ENCODE measurements at regions not wholly inside any gene's neighbourhood (a gene's known extent, or its start where the extent isn't known, plus 50 kb on each side); places are given as distances from the start of the nearest gene placed in this dataset.
"Not testable (repeated sequence)": the region's sequence is repeated elsewhere in the genome, so short reads cannot be mapped to it uniquely, and the experiment has no call there.

DNA sequence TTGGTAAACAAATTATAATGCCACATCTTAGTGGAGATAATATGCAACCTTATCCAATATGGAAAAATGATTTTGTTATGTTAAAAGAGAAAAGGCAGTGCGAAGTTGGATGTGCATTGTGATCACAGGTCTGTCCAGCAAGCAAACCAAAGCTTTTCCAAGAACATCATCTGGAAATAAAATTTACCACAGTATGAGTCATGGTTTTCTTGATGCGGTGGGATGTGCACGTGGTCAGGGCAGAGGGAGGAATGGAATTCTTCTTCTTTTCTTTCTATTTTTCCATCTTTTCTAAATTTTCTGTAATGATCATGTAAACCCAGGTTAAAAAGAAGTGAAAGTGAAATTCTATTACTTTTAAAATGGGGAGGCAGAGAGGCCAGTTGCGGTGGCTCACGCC, 169.8 kb downstream of the C11orf91 start:
- TF ChIP-seq, protein P1, sequence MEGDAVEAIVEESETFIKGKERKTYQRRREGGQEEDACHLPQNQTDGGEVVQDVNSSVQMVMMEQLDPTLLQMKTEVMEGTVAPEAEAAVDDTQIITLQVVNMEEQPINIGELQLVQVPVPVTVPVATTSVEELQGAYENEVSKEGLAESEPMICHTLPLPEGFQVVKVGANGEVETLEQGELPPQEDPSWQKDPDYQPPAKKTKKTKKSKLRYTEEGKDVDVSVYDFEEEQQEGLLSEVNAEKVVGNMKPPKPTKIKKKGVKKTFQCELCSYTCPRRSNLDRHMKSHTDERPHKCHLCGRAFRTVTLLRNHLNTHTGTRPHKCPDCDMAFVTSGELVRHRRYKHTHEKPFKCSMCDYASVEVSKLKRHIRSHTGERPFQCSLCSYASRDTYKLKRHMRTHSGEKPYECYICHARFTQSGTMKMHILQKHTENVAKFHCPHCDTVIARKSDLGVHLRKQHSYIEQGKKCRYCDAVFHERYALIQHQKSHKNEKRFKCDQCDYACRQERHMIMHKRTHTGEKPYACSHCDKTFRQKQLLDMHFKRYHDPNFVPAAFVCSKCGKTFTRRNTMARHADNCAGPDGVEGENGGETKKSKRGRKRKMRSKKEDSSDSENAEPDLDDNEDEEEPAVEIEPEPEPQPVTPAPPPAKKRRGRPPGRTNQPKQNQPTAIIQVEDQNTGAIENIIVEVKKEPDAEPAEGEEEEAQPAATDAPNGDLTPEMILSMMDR (IDR thresholded peaks at IDR 0.05) = no peak
- TF ChIP-seq EP300 (IDR thresholded peaks at IDR 0.05) (no peak), POLR2A (IDR thresholded peaks at IDR 0.05) (no peak), POLR2AphosphoS5 (IDR thresholded peaks at IDR 0.05) (no peak)
- Histone ChIP-seq H3K9me3 (no peaks in the 10 kb centered on the region), H3K36me3 (no peaks in the 10 kb centered on the region), H3K27me3 (no peaks in the 10 kb centered on the region), H3K4me3 (no peak overlapping the region), H3K4me1 (no peaks in the 10 kb centered on the region), H3K27ac (no peak overlapping the region)
- 73% methylated on average over 5 of the region's 5 CpGs for WGBS
- DNase-seq (ENCODE audit: low spot score in 2 of 2) = no peak

DNA sequence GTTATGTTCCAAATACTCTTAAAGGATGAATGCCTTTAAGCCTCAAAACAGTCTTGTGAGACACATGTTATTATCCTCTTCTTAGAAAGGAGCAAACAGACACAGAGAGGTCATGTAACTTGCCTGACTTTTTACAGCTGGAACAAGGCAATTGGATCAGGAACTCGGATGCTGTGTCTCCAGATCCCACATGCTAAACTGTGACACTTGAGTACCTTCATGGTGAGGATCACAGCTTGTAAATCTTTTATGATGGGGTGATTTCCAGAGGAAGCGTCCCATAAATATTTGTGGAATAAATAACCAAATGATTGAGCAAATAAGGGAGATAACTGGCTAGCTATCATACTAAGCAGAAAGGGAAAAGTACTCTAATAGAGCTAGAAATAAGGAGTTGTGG, 171.2 kb downstream of the C11orf91 start:
- TF ChIP-seq, protein P1 (IDR thresholded peaks at IDR 0.05) = no peak
- TF ChIP-seq EP300 (IDR thresholded peaks at IDR 0.05) = no peak
- no peak for TF ChIP-seq POLR2AphosphoS5 (IDR thresholded peaks at IDR 0.05)
- no peak for TF ChIP-seq POLR2A (IDR thresholded peaks at IDR 0.05)
- no peaks in the 10 kb centered on the region for H3K9me3 ChIP-seq
- H3K36me3 ChIP-seq = no peaks in the 10 kb centered on the region
- H3K4me3 ChIP-seq = no peak overlapping the region
- 50% methylated on average over 2 of the region's 2 CpGs for WGBS
- no peak overlapping the region for H3K27ac ChIP-seq
- no peaks in the 10 kb centered on the region for H3K4me1 ChIP-seq
- no peak for DNase-seq (ENCODE audit: low spot score in 2 of 2)
- H3K27me3 ChIP-seq = peaks cover 8% of the 10 kb centered on the region

DNA sequence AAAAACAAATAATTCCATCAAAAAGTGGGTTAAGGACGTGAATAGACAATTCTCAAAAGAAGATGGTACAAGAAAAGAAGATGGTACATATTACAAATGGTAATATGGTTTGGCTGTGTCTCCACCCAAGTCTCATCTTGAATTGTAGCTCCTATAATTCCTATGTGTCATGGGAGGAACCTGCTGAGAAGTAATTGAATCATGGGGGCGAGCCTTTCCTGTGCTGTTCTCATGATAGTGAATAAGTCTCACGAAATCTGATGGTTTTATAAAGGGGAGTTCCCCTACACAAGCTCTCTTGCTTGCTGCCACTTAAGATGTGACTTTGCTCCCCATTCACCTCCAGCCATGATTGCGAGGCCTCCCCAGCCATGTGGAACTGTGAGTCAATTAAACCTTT, 172.9 kb downstream of the C11orf91 start:
- WGBS = 85% methylated on average over 4 of the region's 4 CpGs
- not testable (repeated sequence) for H3K27me3 ChIP-seq; H3K4me3 ChIP-seq; H3K27ac ChIP-seq; H3K9me3 ChIP-seq; H3K4me1 ChIP-seq; DNase-seq (ENCODE audit: low spot score in 2 of 2); H3K36me3 ChIP-seq

DNA sequence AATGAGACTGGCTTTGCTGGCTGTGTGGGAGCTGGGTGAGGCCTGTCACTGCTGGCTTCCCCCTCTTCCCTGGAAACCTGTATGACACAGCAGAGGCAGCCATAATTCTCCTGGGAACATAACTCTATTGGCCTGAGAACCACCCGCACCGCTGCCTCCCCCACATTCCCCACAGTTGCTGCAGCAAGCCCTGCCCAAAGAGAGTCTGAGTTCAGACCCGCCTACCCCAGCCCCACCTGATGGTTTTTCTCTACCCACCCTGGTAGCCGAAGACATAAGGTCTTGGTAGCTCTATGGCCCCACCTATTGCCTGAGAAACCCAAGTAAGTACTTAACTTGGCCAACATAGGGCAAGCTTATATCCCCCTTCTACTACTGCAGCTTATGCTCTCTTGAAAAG, 174.8 kb downstream of the C11orf91 start:
- no peaks in the 10 kb centered on the region for H3K36me3 ChIP-seq
- no peak overlapping the region for H3K4me3 ChIP-seq
- TF ChIP-seq POLR2AphosphoS5 (IDR thresholded peaks at IDR 0.05) (no peak), EP300 (IDR thresholded peaks at IDR 0.05) (no peak), POLR2A (IDR thresholded peaks at IDR 0.05) (no peak)
- TF ChIP-seq, protein P1 (IDR thresholded peaks at IDR 0.05) = no peak
- H3K9me3 ChIP-seq = no peaks in the 10 kb centered on the region
- no peak overlapping the region for H3K27ac ChIP-seq
- H3K27me3 ChIP-seq = peaks cover 11% of the 10 kb centered on the region
- H3K4me1 ChIP-seq = no peaks in the 10 kb centered on the region
- no peak for DNase-seq (ENCODE audit: low spot score in 2 of 2)
- 79% methylated on average over 4 of the region's 4 CpGs for WGBS

DNA sequence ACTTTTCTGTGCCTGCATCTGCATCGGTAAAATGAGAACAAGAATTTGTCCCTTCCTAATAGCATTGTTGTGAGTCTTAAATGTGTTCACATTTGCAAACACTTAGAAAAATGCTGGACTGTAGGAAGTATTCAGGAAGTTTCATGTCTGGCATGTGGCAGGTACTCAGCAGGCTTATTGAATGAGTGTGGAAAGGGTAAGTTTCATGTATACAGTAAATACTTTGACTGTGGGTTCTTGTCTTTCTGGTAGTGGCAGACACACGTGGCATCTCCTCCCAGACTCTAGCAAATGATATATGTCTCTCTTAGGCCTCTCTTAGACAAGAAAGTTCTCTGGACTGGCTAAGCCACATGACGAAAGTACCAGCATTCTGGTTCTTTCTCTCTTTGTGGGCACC, 179.2 kb downstream of the C11orf91 start:
- 73% methylated on average over 3 of the region's 3 CpGs for WGBS
- TF ChIP-seq EP300 (IDR thresholded peaks at IDR 0.05) = no peak
- no peak for TF ChIP-seq POLR2AphosphoS5 (IDR thresholded peaks at IDR 0.05)
- TF ChIP-seq, protein P1 (IDR thresholded peaks at IDR 0.05) = no peak
- no peak for TF ChIP-seq POLR2A (IDR thresholded peaks at IDR 0.05)
- no peak for DNase-seq (ENCODE audit: low spot score in 2 of 2)
- no peaks in the 10 kb centered on the region for H3K4me1 ChIP-seq
- no peaks in the 10 kb centered on the region for H3K36me3 ChIP-seq
- H3K27ac ChIP-seq = no peak overlapping the region
- no peaks in the 10 kb centered on the region for H3K9me3 ChIP-seq
- H3K4me3 ChIP-seq = no peak overlapping the region
- peaks cover 14% of the 10 kb centered on the region for H3K27me3 ChIP-seq

DNA sequence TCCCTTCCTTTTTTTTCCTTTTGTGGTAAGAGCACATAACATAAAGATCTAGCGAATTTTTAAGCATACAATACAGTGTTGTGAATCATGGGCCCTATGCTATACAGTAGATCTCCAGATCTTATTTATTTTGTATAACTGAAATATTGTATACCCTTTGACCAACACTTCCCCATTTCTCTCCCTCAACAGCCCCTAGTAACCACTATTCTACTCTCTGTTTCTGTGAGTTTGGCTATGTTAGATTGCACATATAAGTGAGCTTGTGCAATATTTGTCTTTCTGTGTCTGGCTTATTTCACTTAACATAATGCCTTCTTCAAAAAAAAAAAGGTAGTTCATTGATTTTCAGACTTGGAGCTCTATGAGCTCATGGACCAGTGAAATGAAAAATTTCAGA, 180.5 kb downstream of the C11orf91 start:
- no peak overlapping the region for H3K27ac ChIP-seq
- no peaks in the 10 kb centered on the region for H3K4me1 ChIP-seq
- no peaks in the 10 kb centered on the region for H3K9me3 ChIP-seq
- TF ChIP-seq POLR2A (IDR thresholded peaks at IDR 0.05) (no peak), POLR2AphosphoS5 (IDR thresholded peaks at IDR 0.05) (no peak), EP300 (IDR thresholded peaks at IDR 0.05) (no peak)
- TF ChIP-seq, protein P1 (IDR thresholded peaks at IDR 0.05) = no peak
- H3K36me3 ChIP-seq = no peaks in the 10 kb centered on the region
- no peak for DNase-seq (ENCODE audit: low spot score in 2 of 2)
- no peak overlapping the region for H3K4me3 ChIP-seq
- peaks cover 8% of the 10 kb centered on the region for H3K27me3 ChIP-seq
- 92% methylated on average over 1 of the region's 1 CpG for WGBS

All from suprapubic skin (tissue), 4 donors.